ENCODE measurements at regions not wholly inside any gene's neighbourhood (a gene's known extent, or its start where the extent isn't known, plus 50 kb on each side); places are given as distances from the start of the nearest gene placed in this dataset.
A peak's percentile ranks its signal among the peaks of the same experiment; 100 is the strongest.

DNA sequence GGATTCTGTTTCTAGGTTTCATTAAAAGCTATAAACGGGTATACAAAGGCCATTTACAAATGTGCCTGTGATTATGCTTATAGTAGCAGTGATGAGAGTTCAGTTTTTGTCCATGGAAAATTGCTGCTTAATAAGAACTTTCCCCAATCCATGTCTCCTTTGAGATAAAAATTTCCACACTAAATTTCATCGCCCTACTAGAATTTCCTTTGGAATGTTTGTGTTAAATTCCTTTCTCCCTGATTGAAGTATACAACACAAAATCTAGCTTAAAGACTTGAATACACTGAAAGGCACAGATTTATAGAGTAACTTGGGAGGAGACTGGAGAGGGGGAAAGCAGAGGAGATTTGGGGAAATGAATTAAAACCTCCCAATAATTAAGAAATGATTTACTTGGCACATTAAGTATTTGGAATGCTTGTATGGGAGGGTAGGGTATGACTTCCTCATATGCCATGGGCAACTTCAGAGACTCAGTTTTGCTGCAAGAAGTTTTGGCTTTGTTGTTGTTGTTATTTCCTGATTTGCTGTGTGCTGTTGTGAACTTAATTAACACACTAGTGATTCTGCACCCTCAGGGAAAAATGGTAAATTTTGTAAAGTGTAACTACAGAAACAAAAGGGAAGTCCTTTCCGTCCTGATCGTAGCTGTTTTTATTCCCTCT lies 157.6 kb upstream of the LMO4 start:
- TF ChIP-seq, protein P1, sequence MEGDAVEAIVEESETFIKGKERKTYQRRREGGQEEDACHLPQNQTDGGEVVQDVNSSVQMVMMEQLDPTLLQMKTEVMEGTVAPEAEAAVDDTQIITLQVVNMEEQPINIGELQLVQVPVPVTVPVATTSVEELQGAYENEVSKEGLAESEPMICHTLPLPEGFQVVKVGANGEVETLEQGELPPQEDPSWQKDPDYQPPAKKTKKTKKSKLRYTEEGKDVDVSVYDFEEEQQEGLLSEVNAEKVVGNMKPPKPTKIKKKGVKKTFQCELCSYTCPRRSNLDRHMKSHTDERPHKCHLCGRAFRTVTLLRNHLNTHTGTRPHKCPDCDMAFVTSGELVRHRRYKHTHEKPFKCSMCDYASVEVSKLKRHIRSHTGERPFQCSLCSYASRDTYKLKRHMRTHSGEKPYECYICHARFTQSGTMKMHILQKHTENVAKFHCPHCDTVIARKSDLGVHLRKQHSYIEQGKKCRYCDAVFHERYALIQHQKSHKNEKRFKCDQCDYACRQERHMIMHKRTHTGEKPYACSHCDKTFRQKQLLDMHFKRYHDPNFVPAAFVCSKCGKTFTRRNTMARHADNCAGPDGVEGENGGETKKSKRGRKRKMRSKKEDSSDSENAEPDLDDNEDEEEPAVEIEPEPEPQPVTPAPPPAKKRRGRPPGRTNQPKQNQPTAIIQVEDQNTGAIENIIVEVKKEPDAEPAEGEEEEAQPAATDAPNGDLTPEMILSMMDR (IDR thresholded peaks at IDR 0.05; ENCODE audit: unreplicated experiment), result no peak
- Mint-ChIP-seq H3K36me3 (no peaks in the 10 kb centered on the region), H3K27me3 (ENCODE audit: low read depth) (no peaks in the 10 kb centered on the region), H3K27ac (no peak overlapping the region), H3K4me3 (no peak overlapping the region), H3K4me1 (peaks cover 22% of the 10 kb centered on the region), H3K9me3 (peaks cover 5% of the 10 kb centered on the region)
- DNase-seq (ENCODE audit: low spot score in 2 of 2, unreplicated experiment in 2 of 2), result no peak

DNA sequence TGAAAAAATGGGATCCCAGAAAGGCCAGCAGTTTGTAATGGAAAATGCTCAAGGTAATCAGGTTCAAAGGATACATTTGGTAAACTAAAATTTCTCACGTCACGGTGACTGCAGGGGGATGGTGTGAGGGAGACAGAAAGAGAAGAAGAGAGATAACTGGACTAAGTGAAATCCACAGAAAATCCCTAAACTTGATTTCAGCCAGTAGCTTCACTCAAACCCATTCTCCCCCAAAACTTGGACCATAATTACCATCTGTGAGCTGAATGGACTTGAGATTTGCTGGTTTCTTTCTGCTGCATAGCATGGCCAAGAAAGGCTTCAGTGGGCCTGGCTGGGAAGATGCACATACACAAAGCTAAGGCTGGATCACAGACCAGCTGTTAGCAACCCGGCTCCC lies 155.4 kb upstream of the LMO4 start:
- H3K4me1 Mint-ChIP-seq, result peaks cover 21% of the 10 kb centered on the region
- no peak for DNase-seq (ENCODE audit: low spot score in 2 of 2, unreplicated experiment in 2 of 2)
- peaks cover 5% of the 10 kb centered on the region for H3K9me3 Mint-ChIP-seq
- TF ChIP-seq, protein P1 (IDR thresholded peaks at IDR 0.05; ENCODE audit: unreplicated experiment), result no peak
- no peak overlapping the region for H3K27ac Mint-ChIP-seq
- no peaks in the 10 kb centered on the region for H3K27me3 Mint-ChIP-seq (ENCODE audit: low read depth)
- no peaks in the 10 kb centered on the region for H3K36me3 Mint-ChIP-seq
- no peak overlapping the region for H3K4me3 Mint-ChIP-seq

DNA sequence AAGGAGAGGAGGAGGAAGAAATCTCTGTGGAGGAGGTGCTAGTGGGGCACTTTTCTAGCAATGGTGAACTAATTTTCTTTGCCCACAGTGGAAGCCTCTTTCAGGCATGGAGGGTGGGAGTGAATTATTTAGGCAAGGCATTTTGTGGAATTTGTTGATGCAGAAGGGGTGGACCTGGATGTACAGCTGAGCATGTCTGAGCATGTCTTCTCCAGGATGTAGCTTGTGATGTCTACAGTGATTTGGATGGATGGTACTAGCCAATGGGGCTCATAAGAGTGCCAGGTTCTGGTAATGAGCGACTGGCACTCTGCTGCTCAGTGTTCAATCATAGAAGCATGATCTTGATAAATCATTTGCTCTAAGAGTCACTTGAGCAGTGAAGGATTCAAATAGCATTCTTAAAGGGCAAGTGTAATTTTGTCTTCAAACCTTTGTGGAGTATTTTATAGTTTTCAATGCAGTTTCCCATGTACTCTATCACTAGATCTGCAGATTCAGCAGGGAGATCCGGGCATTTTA lies 153.9 kb upstream of the LMO4 start:
- Mint-ChIP-seq H3K27me3 (ENCODE audit: low read depth) (no peaks in the 10 kb centered on the region), H3K36me3 (no peaks in the 10 kb centered on the region), H3K4me3 (no peak overlapping the region), H3K27ac (peak overlapping the region; percentile 3), H3K4me1 (peaks cover 21% of the 10 kb centered on the region), H3K9me3 (peaks cover 5% of the 10 kb centered on the region)
- TF ChIP-seq, protein P1 (IDR thresholded peaks at IDR 0.05; ENCODE audit: unreplicated experiment), result no peak
- no peak for DNase-seq (ENCODE audit: low spot score in 2 of 2, unreplicated experiment in 2 of 2)

DNA sequence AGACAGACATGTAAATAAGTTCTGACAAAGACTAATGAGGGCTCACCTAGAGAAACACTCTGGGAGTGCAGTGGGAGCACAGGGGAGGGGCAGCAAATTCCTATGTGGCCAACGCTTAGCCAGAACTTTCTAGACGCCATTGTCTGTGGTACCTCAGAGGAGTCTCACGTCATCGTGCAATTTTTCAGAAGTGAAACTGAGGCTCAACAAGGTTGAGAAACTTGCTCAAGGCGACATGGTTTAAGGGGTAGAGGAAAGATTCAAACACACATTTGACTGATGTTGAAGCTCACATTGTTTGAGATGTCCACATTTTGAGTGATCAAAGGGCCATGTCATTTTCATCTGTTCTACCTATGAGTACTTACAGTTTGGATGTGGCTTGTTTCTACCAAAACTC lies 152.6 kb upstream of the LMO4 start:
- peaks cover 16% of the 10 kb centered on the region for H3K4me1 Mint-ChIP-seq
- TF ChIP-seq, protein P1 (IDR thresholded peaks at IDR 0.05; ENCODE audit: unreplicated experiment), result no peak
- peaks cover 5% of the 10 kb centered on the region for H3K9me3 Mint-ChIP-seq
- no peak for DNase-seq (ENCODE audit: low spot score in 2 of 2, unreplicated experiment in 2 of 2)
- H3K36me3 Mint-ChIP-seq, result no peaks in the 10 kb centered on the region
- no peak overlapping the region for H3K27ac Mint-ChIP-seq
- H3K27me3 Mint-ChIP-seq (ENCODE audit: low read depth), result no peaks in the 10 kb centered on the region
- H3K4me3 Mint-ChIP-seq, result no peak overlapping the region

DNA sequence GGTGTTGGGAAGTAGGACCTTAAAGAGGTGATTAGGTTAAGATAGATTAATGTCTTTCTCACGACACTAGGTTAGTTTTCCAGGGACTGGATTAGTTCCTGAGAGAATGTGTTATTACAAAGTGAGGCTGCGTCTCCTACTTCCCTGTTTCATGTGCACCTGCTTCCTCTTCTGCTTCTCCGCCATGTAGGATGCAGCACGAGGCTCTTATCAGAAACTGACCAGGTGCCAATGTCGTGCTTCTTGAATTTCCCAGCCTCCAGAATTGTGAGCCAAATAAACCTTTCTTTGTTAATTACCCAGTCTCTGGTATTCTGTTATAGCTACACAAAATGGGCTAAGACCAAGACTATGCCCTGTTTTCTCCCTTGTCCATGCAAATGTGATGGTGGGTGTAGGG lies 152.2 kb upstream of the LMO4 start:
- H3K36me3 Mint-ChIP-seq, result no peaks in the 10 kb centered on the region

More for the DNA sequence above, 152.2 kb upstream of the LMO4 start:
- Mint-ChIP-seq H3K27ac (no peak overlapping the region), H3K27me3 (ENCODE audit: low read depth) (no peaks in the 10 kb centered on the region), H3K4me3 (no peak overlapping the region), H3K9me3 (peaks cover 5% of the 10 kb centered on the region), H3K4me1 (peaks cover 14% of the 10 kb centered on the region)
- DNase-seq (ENCODE audit: low spot score in 2 of 2, unreplicated experiment in 2 of 2), result no peak
- TF ChIP-seq, protein P1 (IDR thresholded peaks at IDR 0.05; ENCODE audit: unreplicated experiment), result no peak

Data from mesothelial cell of epicardium (in vitro differentiated cells).